HEK293T (cell line): ENCODE measurements at regions not wholly inside any gene's neighbourhood (a gene's known extent, or its start where the extent isn't known, plus 50 kb on each side); places are given as distances from the start of the nearest gene placed in this dataset.

Experiments
- CTBP1 ChIP-seq: fragments of 450-650 bp; IDR thresholded peaks from 2 replicates; pipeline ENCODE4 v1.6.1; 2016; ENCODE audit warnings: borderline replicate concordance
- FOXK2 ChIP-seq: fragments of 450-650 bp; IDR thresholded peaks from 2 replicates; pipeline ENCODE4 v1.6.1; 2016; ENCODE audit warnings: mild to moderate bottlenecking
- FOXM1 ChIP-seq: fragments of 450-650 bp; IDR thresholded peaks from 2 replicates; pipeline ENCODE4 v1.6.1; 2017; ENCODE audit warnings: mild to moderate bottlenecking, borderline replicate concordance

DNA sequence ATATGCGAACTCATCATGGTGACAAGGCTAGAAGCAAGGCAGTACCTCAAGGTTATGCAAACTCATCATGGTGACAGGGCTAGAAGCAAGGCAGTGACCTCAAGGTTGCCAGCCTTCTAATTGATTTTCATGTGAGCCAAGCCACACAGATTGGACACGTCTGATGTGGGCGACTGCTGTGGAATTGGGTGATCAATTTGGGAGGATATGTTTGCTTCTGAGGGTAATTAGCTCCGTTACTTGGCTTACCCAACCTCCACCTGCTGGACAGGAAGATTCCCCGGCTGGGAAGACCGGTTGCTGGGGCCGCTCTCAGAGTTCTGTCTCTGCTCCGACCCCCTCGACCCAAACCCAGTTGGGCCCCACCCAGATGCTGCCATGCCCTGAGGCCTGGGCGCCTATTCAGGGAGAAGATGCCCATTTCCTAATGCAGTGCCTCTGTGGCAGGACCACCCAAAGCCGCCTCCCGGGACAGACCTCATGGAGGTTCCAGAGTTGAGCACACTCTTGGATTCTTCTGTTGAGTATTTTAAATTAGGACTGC, 69.9 kb upstream of the SHANK2 start:
- TF ChIP-seq FOXM1 (no peak), CTBP1 (no peak), FOXK2 (no peak)
